CD4-positive, alpha-beta T cell treated with Interleukin-15 for 1 hour (primary cell): ENCODE measurements at regions not wholly inside any gene's neighbourhood (a gene's known extent, or its start where the extent isn't known, plus 50 kb on each side); places are given as distances from the start of the nearest gene placed in this dataset.

ENCODE experiments used
- DNase-seq: peaks from one replicate; pipeline ENCODE4 v3.0.0-alpha.2; 2020

- DNase-seq, result no peak
Observed at GRCh38 chr4:79528241-79528706, 120.2 kb upstream of the GK2 start.

- DNase-seq, result no peak
Observed at GRCh38 chr4:79526641-79527565, 118.9 kb upstream of the GK2 start.

- no peak for DNase-seq
Observed at GRCh38 chr4:79516114-79516513, 108.1 kb upstream of the GK2 start.

DNA sequence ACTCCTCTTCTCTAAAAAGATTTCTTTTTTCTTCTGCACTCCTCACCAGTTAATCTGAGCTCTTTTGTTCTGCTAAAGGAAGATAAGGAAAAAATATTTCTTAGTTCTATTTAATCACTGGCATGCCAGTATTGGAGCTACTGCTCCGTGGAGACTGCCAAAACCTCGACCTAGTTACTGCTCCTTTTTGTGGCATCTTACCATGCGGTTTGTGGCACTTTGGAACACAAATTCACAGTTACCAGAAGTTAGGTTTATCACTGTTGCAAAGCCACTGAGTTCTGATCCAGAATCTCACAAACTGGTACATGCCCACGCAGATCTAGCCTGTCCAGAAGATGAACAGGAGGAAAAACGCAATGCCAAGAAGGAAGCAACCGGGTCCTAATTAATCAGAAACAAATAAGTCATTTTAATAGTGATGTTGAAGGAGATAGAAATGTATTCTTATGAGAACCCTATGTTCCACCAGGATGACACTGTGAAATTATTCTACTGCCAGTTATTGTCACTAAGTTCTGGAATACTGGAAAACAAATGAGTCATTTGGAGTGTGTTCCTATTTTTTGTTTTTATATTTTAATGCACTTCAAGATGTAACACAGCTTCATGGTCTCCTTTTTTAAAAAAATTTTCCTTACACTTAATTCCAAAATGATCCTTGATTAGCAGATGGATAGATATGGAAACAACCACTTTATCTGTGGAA lies 106.7 kb upstream of the GK2 start:
- DNase-seq, result no peak

DNA sequence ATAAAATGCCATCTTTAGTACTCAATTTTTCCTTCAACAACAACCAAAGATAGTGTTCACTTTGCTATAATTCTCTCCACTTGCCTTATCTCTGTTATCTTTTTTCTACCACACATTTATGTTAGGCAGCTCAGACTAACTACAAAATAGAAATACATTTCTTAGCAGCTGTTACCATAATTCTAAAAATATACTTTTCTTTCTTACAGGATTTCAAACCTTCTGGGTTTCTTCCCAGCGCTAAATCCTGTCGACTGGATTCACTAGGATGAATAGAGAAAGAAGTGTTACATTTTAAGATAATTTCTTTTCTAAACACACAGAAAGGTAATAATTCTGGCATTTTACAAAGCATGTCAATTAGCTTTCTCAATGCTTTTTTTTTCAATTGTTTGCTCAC lies 105.5 kb upstream of the GK2 start:
- no peak for DNase-seq

DNA sequence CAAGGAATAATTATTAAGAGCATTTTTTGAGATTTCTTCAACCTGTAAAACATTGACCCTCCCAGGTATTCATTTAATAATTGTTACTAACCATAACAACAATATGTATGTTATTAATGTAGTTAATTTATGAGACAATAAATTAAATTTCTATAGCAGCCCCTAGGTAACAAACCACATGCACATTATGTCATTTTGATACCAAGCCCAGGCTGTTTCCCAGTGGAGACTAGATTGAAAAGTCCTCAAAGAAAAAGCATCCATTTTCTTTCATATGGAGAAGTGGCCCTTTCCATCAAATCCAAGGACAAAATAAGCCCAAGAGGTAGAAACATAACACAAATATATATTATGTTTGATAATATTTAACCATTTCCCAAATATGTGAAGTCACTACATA lies 104.3 kb upstream of the GK2 start:
- DNase-seq, result no peak

GRCh38 chr4:79502081-79502480 lies 94.1 kb upstream of the GK2 start:
- no peak for DNase-seq

- no peak for DNase-seq
Observed at GRCh38 chr4:79498282-79498681, 90.3 kb upstream of the GK2 start.

- DNase-seq, result no peak
Observed at GRCh38 chr4:79497001-79497400, 89.0 kb upstream of the GK2 start.

DNA sequence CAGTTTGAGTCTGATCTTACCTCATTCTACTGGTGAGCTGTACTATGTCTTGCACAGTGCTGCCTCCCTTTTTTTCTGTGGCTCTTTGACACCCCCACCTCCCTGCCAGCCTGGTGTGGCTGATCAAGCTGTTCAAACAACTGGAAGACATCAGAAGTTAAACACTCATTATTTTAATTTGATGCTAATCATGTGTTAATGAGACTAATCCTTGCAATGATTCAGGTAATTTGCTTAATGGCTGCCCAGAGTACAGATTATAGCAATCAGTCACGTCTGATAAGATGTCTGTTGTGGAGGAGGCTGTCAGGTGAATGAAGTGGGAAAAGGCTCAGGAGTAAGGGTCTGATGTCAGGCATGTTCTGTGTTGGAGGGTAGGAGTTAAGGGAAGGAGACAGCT lies 87.4 kb upstream of the GK2 start:
- no peak for DNase-seq

DNA sequence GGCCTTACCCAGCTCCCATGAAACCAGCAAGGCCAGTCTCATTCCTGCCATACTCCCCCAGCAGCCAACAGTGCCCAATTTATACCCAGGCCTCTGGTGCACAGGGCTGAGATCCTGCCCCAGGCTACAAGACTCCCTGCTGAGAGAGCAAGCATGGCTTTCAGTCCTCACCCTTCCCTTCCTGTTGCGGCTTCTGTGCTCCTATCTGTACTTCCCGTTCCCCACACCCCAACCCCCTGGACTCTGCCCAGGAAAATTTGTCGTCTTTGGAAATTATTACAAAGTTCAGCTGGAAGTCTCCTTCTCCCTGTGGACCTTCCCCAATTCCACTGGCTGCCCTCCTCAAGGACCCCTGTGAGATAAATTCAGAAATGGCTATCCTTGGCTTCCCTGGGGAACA lies 84.1 kb upstream of the GK2 start:
- no peak for DNase-seq

- DNase-seq, result no peak
Observed at GRCh38 chr4:79489506-79489905, 81.5 kb upstream of the GK2 start.

GRCh38 chr4:79476196-79476595 lies 68.2 kb upstream of the GK2 start:
- no peak for DNase-seq

DNA sequence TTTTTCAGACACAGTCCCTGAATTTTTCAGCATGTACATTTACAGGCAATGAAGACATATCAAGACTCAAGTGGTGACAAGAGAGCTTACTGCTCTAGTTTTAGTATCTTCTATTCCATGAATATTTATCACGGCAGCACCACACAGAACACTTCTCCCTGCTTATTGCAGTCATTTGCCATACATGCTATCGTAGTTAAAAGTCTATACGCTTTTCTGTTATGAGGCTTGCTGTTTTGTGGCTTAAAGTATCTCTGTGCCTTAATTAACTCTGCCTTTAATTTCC lies 65.4 kb upstream of the GK2 start:
- DNase-seq, result no peak

DNA sequence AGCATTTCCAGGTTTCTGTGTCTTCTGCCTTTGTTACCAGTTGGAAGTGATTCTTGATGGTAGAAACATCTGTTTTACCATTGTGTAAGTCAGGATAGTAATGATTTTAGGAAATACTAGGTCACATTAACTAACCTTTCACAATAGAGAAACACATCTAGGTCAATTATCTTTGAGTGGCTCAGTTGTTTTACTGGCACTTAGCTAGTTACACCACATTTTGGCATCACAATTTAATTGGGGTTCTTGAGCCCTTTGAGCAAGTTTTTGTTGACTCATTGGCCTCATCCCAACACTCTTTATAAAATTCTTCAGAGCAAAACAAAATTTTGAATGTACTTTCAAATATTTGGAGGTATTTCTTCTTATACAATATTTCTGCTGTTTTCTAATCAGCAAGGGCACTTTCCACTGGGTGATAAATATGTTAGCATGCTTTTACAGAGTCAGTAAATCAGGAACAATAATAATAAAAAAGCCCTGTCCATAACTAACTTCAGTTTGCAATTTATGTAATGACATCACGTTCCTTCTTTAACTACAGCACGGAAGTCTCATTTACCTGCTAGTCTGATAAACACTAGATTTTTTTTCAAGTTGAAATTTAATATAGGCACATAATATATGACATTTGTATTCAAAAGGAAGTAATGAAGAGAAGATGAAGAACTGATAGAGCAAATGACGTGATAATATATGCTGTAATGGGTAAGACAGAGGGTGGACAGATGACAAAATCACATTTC lies 64.8 kb upstream of the GK2 start:
- no peak for DNase-seq

- DNase-seq, result no peak
Observed at GRCh38 chr4:79472036-79472435, 64.0 kb upstream of the GK2 start.

DNA sequence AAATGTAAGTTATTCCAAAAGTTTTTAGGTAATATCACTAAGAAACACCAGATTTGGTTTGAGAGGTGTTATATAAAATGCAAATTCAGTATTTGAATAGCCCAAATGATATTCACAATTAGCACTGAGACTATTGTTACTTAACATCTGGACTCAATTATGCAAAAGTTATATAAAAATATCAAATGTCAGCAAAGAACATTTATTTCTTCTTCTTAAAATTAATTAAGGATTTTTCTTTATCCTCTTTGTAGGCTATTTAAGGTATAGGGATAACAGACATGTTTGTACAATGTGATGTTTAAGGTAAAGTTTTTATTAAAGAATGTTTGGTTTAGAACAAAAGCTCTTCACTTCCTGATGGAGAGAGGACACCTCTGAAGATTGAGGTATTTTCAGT lies 63.3 kb upstream of the GK2 start:
- DNase-seq, result no peak

GRCh38 chr4:79467246-79467932 lies 59.4 kb upstream of the GK2 start:
- DNase-seq, result no peak

GRCh38 chr4:79466621-79467020 lies 58.6 kb upstream of the GK2 start:
- DNase-seq, result no peak
